RKO (cell line): ENCODE measurements at regions not wholly inside any gene's neighbourhood (a gene's known extent, or its start where the extent isn't known, plus 50 kb on each side); places are given as distances from the start of the nearest gene placed in this dataset.
"Not testable (repeated sequence)": the region's sequence is repeated elsewhere in the genome, so short reads cannot be mapped to it uniquely, and the experiment has no call there.

Experiments
- DNase-seq: peaks from one replicate; pipeline ENCODE4 v3.0.0-alpha.2; 2016; ENCODE audit warnings: low spot score

DNA sequence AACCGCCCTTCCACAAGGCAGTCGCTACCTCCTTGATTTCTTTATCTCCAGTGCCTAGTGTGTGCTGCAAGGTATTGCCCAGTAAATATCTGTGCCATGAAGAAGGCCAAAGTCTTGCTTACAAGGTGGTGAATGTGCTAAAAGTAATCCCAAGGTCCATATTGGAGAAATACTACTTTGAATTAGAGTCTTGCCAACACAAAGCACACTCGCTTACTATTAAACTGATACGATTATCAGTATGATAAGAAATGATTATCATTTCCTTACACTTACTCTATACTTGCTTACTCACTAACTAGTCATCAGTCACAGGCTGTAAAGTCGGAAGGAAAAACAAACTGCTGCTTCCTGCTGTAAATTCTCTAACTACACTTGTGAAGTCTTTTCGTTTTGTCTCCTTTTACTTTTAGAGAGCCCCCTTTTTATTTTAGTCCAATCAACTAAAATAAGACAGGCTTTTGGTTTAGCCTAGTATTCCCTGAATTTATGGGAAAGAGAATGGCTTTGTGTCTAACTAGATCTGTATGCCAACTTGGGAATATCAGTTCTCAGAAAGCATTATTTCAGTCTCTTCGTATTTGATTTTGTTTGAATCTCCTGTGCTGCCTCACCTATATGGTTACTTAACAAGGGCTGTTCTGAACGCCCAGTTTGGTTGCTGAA is 107.1 kb upstream of the TSC22D2 start:
- peak; percentile 62 for DNase-seq

DNA sequence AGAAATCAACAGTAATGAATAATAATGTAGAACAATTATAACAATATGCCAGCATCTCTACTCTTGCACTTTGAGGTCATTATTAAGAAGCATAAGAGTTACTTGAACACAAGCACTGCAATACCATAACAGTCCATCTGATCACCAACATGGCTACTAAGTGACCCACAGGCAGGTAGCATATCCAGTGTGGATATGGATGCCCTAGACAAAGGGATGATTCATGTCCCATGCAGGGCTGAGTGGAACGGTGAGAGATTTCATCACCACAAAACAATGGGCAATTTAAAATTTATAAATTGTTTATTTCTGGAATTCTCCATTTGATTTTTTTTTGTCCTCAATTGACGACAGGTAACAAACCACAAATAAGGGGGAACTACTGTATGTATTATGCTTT is 107.7 kb upstream of the TSC22D2 start:
- DNase-seq = peak; percentile 33

DNA sequence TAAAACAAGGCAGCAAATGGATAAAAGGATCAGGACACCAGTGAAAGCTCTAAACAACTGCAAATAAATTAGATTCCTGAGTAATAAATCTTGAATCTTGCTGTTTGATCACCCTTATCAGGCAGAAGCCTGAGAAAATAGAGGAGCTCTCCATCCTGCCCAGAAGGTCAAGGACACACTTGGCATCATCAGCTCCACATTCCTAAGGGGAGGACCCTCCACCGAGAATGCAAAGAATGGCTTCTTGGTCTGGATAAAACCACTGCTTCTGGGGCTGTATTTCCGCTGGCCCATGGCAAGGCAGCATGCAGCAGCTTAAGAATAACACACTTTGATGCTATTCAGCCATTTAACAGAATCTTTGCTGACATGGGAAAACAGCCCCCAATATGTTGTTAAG is 108.9 kb upstream of the TSC22D2 start:
- DNase-seq = no peak

DNA sequence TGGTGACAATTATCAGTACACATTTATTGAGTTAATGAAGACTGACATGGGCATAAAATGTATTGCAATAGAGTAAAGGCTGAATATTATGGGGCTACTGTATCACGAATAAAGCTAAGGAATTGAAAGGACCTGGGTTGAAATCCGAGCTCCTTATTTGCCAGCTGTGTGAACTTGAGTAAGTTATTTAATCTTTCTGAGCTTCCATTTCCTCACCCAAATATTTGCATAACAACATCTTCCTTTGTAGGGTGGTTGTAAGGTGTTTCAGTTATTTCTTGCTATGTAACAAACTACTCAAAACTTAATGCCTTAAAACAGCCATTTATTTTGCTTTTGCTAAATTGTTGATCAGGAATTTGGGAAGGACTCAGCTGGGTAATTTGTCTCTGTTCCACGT is 111.1 kb upstream of the TSC22D2 start:
- no peak for DNase-seq

DNA sequence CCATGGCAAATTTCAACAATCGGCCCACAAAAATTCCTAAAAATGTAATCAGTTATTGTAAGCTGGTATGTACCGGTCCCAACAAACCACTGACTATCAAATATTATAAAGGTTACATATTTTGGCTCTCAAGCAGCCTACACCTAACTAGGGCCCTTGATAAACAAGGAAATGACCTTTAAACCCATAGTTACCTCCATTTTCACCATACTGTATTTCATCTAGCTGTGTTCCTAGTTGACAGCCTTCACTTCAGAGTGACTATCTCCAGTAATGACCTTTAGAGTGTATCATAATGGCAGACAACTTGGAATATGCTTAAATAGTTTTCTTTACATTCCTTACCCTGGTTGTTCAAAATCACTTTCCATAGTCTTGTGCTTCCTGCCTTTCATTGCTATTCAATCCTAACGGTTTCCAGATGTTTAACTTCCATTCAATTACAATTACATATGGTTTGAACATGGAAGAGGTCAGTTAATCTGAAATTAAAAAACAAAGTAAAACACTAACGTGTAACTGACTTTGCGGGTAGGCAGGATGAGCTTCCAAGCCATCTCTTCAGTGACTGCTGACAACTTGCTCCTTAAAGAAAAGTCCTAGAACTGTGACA is 111.9 kb upstream of the TSC22D2 start:
- DNase-seq = no peak

DNA sequence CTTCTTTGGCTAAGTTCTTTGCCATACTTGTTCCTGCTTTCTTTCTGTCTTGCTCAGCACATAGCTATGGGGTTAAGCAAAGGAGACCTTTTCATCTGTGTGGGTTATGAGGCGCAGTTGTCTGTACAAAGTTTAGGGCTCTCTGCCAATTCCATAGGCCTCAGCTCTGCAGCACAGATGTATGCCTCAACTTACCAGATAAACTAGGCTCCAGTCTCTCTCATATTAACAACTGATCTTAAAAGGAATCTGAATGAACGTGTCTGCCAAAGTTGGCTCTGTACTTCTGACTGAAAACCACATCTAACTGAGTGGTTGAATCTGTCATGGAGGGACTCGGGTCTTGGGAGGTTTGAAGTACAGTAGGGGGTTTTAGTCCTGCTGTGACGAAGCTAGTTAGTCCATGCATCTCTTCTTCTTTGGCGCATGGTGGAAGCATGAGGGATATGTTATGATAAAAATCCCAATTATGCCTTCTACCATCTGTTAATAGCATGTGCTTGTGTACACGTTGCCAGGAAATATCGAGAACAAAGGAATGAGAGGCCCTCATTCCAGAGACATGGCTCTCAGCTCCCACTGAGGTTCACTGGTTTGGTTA is 114.6 kb upstream of the TSC22D2 start:
- DNase-seq = no peak

DNA sequence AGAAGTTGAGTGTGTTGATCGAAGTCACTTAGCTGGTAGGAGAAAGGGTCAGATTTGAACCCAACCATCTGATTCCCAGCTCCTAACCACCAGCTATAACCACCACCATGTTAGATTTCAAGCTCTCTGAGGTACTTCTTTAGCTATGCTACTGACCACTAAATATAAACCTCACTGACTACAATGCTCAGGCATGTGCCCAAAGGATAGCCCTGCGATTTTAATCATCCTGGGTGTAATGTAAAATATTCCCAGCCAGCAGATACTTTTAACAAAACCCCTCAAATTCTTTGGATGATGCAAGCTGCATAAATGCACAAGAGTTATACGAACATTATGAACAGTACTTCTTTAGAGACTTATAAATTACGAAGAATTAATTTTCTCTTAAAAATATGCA is 115.2 kb upstream of the TSC22D2 start:
- DNase-seq = no peak

DNA sequence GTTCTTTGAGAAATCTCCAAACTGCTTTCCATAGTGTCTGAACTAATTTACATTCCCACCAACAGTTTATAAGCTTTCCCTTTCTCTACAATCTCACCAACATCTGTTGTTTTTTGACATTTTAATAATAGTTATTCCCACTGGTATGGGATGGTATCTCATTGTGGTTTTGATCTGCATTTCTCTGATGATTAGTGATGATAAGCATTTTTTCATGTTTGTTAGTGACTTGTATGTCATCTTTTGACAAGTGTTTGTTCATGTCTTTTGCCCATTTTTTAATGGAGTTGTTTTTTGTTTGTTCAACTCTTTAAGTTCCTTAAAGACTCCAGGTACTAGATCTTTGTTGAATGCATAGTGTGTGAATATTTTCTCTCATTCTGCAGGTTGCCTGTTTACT is 116.6 kb upstream of the TSC22D2 start:
- no peak for DNase-seq

DNA sequence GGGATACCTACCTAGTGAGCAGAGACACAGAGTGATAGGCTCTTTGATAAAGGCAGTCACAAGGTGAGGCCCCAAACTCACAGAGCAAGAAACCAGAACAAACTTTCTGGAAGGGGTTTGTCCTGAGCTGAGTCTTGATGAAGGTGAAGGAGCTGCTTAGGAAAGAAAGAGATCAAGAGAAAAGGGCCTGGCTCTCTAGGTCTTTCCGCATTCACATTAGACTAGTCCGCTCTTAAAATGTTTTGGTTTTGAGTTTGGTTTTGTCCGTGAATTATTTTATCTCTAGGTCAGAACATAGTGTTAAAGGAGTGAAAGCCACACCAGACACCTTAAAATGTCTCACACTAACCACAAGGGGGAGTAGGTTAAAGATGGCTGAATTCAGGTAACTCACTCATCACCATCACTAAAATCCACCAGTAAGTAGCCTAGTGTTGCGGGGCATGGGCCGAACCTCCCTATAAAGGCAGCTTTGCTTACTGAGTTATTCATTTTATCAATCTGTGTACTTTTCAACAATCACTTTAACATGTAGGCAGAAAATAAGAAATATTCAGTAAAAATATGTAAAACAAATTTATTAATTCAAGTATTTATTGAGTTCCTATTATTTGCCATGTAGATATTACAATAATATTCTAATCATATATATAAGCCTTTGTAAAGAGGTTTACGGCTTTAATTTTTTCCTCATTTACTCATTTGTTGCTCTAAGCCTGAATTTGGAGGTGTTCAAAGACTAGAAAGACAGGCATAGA is 121.5 kb upstream of the TSC22D2 start:
- peak; percentile 64 for DNase-seq

DNA sequence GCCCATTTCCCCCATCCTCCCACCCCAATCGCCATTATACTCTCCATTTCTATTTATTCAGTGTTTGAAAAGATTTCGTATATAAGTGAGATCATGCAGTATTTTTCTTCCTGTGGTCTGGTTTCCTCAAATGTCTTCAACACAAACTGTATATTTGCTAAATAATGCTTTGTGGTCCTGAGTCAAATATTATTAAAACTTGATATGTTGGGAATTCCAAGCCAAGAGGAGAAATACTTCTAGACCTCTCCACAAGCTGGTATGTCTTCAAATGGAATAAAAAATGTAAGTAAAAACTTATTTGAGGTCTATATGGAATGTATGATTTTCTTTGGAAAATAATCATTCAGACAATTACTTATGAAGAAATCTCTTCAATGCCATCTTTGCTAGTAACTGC is 122.5 kb upstream of the TSC22D2 start:
- DNase-seq = no peak

DNA sequence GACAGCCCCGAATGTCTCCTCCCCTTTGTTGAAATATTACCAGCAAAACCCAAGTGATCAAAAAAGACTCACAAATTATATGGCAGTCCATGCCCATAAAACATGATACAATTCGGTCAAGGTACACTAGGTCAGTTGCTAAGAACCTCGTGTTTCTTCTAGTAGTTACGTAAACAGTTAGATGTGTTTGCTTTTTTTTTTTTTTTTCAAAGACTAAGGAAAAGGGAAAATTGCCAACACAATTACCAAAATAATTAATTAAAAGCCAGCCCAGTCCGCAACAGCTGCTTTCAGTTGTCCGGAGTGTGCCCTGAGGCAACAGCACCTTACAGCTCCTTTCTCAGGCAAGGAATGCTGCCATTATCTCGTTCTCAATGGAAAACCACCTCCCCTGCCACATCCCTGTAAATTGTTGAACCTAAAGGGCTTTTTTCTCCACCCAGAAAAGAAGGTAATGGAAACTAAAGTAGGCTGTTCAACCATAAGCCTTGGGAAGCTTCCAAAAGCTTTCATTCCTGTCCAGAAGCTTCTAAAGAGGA is 129.2 kb upstream of the TSC22D2 start:
- DNase-seq = no peak

DNA sequence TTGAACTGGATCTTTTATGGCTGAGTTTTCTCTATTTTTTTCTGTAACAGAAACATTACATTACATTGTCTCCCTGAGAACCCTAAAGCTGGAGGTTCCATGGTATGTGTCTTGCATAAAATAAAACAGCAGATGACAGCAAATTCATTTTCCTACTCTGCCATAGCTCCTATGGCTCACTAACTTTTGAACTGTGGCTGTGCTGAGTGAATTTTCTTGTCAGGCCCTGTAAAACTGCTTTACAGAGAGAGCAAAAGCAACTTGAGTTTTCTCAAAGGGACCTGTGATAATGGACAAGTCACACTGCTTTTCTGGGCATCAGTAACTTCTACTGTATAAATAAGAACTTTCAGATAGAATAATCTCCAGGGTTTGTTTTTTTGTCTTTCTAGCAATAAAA is 129.9 kb upstream of the TSC22D2 start:
- DNase-seq = no peak

DNA sequence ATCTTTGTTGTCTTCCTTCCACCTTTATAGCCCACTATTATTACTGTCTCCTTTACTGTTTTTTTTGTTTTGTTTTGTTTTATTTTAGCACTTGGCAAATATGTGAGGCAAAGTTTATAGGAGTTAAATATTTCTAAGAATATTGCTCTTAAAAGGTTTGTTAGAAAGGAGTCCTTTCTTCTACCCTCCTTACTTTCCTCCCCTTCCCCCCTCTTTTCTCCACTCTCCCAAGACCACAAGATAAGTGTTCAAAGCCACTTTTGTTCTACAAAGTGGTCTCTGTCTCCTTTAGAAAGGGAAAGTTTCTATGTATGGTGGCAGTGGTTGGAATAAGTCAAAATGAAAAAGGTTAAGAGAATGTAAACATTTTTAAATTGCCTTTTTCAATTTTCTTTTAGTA is 130.7 kb upstream of the TSC22D2 start:
- no peak for DNase-seq

DNA sequence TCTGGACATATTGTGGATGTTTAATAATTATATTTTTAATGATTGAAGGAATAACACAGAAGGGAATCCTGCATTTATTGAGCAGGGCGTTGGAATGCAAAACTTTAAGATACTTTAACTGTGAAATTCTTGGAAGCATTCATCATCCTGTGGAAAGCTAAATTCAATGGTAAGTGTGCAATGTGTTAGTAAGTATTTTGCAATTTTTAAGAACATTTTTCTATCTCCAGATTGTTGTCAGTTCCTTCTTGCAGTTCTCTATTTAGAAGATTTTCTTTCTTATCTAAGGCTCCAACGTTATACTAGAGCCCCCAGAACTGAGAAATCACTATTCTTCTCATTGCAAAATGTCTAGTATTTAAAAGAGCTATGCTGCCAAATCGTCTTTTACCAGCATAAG is 132.2 kb upstream of the TSC22D2 start:
- DNase-seq = no peak

DNA sequence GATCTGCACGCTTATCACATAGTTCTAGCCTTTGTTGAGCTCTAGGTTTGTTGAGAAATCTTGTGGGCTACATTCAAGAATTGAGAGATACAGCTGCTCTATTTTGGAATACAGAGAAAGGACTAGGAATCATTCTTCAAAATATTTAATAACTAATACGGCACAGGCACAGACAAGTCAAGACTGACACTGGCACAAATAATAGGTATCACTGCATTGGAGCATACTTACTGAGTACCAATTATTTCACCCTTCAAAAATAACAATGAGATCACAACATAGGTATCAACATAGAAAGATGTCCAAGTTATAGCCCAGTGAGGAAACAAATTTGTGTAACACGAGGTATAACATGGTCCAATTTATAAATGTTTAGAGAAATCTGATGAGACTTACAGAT is 133.7 kb upstream of the TSC22D2 start:
- no peak for DNase-seq

DNA sequence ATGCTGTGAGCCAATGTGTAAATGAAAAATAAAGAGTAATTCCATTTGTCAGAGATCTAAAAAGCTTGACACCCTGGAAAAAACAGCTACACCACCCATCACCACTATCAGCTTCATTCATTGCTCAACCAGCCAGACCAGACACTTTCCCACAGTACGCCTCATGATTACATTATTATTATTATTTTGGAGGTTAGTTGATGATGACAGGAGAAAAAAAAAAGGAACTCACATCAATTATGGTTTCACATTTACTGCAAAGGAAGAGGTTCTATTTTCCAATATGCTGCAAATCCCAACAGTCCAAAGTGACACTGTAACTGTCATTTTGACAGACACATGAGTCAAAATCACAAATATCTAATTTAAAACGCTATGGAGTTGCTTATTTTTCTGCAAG is 134.7 kb upstream of the TSC22D2 start:
- DNase-seq = no peak

DNA sequence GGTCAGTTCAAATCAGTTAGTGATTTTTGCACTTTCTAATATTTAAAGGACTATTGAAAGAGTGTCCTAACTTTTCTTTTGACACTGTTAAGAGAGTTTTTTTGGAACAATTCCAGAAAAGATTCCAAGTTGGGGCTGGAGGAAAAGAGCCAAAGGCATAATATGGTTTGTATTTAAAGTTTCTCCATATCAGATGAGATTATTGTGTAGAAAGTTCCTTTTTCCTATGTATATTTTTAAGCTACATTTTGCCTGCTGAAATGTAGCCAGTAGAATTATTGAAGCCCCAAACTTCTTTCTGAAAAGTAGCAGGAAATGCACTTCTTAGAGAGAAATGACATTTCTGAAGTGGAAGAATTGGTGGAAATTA is 136.5 kb upstream of the TSC22D2 start:
- DNase-seq = no peak

DNA sequence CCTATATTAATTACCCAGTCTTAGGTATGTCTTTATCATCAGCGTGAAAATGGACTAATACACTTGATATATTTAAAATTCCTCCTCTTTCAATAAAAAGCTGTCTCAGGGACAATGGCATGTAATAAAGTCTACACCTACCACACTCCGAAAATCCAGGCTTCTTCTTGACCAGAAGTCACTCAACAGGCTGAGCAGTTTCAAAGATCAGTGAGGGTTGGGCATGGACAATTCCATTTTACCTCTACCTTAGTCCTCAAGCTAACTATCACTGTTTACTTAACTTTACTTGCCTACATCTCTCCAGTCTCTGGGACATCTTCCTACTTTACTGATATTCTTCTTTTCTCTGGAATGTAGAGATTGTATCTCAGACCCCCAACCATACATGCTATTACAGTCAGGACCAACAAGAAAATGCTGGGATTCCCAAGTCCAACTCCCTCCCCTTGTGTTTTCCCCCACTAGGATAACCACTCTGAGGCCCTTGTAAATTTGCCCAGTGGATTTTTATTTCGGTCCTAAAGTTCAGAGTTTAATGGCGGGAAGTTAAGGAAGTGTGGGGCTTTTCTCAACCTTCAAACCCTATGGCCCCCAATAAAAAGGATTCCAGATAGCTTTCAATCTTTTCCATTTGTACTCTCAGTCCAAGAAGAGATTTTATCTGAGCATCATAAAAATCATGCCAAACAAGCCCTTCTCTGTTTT is 137.1 kb upstream of the TSC22D2 start:
- no peak for DNase-seq

DNA sequence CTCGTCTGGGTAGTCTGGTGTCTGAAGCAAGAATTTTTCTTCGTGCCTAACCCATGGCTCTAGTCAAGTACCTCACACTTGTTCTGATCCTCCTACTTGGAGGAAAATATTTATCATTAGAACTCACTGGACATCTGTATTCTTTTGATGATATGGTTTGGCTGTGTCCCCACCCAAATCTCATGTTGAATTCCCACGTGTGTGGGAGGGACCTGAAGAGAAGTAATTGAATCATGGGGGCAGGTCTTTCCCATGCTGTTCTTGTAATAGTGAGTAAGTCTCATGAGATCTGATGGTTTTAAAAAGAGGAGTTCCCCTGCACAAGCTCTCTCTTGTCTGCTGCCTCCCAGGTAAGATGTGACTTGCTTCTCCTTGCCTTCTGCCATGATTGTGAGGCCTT is 137.7 kb upstream of the TSC22D2 start:
- not testable (repeated sequence) for DNase-seq

DNA sequence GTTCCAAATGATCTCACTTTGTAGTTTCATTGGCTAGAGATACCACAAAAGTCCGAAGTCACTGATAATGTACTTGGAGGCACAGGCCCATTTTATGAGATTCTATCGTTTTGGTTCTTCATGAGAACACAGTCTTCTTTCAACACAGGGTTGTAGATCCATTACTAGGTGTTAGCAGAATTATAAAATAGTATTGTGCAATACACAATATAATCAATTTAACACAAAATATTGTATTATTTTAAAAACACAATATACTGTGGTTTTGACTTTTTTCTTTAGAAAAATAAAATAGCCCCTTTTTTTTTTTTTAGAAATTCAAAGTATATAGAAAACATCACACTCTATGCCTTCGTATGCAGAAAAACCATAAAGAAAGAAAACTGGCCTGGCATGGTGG is 138.6 kb upstream of the TSC22D2 start:
- DNase-seq = no peak

DNA sequence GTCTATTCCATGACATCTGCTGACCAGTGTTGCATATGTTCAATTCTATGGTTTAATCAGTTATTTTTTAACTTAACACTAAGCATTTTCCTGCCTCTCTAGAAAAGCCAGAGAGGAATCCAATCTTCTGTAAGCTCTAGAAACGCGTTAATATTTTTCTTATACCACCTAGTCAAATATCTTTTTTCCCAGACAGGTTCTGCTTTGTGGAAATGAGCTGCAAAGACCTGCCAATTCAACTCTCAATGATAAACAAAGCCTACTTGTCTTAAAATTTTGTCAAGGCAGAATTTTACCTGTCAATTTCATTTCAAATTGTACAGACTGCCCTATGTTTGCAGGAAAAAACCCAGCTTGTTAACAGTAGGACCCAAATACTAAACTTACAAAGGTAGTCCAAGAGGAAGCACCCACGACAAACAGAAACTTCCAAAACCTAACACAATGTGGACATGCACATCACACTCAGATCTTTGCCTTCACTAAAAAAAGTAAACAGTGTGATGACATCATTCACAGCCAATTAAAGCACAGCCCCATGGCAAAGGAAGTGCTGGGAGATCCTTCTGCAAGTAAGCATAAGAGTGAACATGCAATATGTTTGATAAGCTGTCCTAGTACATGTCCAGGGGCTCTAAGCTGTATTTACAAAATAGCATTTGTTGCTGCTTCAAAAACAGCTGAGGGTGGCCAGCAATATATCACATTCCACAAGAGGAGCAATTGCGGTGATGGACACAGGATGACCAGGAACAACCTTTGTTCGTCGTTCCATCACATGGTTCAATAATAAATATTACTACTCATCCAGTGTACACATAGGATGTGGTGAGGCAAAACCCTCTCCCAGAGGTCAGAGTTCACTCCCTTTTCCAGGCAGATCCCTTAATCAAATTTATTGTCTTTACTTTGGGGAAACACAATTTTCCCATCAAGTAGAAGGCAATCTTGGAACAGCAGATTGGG is 139.4 kb upstream of the TSC22D2 start:
- DNase-seq = no peak
